AG08396 (cell line): ENCODE measurements at regions not wholly inside any gene's neighbourhood (a gene's known extent, or its start where the extent isn't known, plus 50 kb on each side); places are given as distances from the start of the nearest gene placed in this dataset.
"Not testable (repeated sequence)": the region's sequence is repeated elsewhere in the genome, so short reads cannot be mapped to it uniquely, and the experiment has no call there.

Experiments used
- DNase-seq: peaks from one replicate; pipeline ENCODE4 v3.0.0; 2012; ENCODE audit warnings: low spot score, mixed read lengths

DNA sequence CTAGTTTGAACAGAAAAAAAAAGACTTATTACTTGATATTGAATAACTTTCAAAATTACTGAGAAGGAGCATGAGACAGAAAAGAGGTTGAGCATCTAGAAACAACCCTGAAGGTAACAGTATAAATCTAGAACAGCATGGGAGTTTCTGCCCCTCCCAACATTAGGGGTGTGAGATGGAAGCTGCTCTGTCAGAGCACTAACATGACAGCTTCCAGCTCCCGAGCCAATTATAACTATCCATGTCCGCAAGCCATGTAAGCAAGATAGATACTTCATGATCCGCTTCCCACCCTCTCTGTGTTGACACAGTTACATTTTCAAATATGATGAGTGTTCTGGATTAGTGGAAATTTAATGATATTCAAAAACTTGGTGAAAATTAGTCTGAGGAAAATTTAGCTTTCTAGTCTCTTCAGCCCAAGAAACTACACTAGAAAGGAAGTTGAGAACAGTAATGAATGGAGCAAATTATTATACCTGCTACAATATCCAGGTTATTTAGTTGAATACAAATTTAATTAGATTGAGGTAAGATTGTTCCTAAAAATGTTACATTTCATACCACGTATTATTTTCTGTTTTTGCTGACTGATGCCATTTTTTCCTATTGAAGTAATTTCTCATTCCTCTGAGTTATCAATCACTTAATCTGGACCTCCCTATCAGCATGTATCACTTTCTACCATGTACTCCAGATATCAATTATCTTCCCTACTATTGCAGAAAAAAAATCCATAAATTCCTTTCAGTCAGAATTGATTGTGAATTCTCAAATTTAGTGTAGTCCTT lies 129.3 kb upstream of the SLIT2 start:
- no peak for DNase-seq

GRCh38 chr4:20119141-20119540 lies 132.6 kb upstream of the SLIT2 start:
- DNase-seq: no peak

DNA sequence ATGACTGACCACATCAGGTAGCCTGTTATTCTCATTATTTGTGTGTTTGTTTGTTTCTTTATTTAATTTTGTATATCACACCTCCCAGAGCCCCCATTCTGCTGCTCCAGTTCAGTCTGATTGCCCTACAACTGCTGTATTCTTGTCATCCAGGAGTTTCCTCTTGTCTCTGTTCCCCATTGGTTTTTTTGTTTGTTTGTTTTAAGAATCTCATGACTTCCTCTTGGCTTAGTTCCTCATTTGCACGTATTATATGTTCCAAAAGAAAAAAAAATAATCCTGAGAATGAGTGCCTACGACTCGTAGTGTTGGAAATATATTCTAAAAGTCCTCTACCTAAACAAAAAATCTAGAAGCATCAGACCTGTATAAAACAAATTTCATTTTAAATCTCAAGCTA lies 142.3 kb upstream of the SLIT2 start:
- DNase-seq: no peak

GRCh38 chr4:20106921-20107320 lies 144.8 kb upstream of the SLIT2 start:
- no peak for DNase-seq

GRCh38 chr4:20101831-20102230 lies 149.9 kb upstream of the SLIT2 start:
- no peak for DNase-seq

GRCh38 chr4:20096911-20097310 lies 154.8 kb upstream of the SLIT2 start:
- DNase-seq: no peak

DNA sequence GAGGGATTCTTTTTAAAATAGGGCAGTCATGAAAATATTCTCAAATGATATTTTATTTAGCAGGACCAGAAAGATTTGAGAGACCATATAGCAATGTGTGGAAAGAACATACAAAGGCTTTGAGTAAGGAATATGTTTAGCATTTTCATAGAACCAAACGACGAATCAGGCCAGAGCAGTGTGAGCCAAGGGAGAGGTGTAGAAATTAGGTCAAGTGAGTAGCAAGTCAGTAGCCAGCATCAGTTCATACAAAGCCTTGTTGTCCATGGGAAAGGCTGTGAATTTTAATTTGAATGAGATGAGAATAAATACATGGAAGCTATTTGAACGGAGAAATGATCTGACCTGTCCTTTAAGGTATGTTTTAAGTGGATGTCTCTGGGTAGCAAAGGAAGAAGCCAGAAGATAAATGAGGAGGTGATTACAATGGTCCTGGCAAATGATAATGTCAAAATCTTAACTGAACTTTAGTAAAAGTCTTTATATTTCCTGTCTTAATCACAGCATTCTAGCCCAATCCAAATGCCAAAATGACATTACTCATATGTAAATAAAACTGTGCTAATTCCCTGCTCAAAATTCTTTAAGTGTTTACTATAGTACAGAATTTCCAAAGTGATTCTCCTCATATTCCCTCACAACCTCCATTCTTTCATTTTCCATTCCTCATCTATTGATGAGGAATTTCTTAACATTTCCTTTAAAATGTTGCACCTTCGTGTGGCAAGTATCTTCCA lies 155.7 kb upstream of the SLIT2 start:
- DNase-seq: no peak

GRCh38 chr4:20091781-20092180 lies 159.9 kb upstream of the SLIT2 start:
- DNase-seq: no peak

- DNase-seq: no peak
Observed at GRCh38 chr4:20087522-20087911, 164.2 kb upstream of the SLIT2 start.

- DNase-seq: no peak
Observed at GRCh38 chr4:20086799-20087521, 164.7 kb upstream of the SLIT2 start.

DNA sequence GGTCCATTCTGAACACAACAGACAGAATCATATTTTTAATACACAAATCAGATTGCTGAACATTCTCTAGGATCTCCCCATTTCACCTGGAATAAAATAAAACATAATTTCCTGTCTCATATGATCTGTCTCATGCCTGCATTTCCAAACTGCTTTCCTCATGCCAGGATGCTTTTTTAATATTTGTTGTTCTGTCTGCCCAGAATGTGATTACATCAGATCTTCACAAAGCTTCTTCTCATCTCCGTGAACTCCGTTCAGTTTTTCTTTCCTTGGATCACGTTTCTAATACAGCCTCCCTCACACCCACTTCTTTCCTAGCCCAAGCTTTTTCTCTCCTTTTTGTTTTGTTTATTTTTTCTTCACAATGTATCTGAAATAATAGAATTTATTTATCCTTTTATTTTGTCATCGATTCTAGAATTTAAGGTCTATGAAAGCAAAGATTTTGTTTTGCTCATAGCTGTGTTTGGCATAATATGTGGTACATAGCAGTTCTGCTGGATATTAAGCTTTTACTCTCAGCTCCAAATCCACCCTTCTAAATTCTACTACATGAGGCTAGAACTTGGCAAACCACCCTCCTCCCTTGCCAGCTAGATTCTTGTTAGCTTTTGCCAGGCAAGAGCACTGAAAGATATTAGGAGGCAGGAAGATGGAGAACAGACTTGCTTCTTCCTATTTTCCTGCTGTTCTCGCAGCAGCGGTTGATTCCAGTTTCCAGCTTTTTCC lies 165.5 kb upstream of the SLIT2 start:
- no peak for DNase-seq

DNA sequence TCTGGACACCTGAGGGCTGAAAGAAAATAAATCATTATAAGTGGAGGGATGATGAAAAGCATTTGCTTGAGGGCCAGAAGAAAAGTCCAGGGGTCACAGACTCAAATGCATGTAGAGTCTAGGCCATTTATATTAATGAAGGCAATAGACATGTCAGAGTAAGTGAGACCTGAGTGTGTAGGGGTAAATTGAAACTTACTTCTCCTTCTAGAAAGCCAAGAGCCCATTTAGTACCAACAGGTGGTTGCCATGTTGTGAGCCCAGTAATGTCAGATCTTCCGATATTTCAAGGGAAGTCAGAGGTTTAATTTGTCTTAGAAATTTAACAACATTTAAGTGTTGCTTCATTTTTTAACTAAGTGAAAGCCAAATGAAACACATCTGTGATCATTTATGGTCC lies 166.1 kb upstream of the SLIT2 start:
- no peak for DNase-seq

DNA sequence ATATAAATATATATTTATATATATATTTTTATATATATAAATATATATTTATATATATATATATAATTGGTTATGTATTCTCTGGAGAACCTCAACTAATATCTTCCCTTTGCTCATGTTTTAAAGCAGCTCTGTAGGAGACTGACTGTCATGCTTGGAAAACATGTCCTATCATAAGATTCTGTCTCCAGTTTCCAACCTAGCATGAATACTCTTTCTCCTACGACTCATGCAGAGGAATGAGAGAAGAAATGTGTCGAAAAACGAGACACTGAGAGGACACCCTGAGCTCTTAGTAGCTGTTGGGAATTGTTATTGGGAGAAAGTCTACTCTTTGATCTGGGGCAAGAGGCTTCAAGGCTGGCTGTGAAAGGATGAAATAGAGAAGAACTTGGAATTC lies 166.5 kb upstream of the SLIT2 start:
- DNase-seq: no peak

DNA sequence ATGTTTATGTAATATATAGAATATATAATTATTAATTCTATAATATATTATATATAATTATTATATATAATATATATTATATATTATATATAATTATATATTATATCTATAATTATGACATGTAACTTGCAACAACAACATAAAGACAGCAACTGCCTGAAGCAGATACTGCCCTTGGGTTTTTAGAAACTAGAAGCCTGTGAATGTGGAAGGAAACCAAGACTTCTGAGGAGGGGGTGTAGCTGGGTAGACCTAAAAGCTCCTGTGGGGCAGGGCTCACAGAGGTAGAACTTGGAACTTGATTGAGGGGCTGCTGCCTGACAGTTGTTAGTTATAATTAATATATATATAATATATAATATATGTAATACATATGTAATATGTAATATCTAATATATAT lies 167.2 kb upstream of the SLIT2 start:
- DNase-seq: no peak

DNA sequence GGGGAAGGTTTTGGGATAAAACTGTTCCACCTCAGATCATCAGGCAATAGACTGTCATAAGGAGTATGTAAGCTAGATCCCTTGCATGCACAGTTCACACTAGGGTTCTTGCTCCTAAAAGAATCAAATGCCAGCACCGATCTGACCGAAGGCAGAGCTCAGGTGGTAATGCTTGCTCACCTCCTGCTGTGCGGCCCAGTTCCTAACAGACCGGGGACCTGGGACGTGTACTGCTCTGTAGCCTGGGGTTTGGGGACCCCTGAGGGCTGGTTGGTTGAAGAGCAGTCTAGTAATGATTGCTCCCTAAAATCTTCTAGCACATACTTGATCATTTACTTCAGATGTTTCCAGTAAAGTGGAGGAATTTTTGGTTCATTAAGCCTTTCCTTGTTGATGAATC lies 173.1 kb upstream of the SLIT2 start:
- DNase-seq: no peak

DNA sequence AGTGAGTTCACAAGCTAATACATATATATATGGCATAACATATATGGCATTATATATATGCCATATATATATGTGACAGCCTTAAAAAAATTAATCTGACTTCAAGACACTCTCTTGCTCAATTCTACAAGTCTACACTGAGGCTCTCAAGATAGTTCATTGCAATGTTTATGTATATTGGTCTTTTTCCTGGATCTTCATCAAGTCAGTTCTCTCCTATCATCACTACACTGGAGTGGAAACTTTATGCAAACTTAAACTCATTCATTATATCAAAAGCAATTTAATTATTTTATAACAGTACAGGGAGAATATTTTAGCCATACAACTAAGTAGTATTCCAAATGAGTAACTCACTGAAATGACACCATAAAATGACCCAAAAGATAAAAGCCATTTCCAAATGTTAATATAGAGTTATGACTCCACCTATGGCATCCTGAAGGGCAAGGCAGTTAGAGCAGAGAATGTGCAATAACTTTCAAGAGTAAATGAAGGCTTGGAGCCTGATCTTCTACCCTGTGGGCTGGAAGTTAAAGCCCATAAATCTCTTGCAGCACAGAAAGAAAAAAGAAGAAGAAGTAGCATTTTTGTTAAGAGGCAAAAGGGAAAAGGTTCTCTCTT lies 176.3 kb upstream of the SLIT2 start:
- no peak for DNase-seq

DNA sequence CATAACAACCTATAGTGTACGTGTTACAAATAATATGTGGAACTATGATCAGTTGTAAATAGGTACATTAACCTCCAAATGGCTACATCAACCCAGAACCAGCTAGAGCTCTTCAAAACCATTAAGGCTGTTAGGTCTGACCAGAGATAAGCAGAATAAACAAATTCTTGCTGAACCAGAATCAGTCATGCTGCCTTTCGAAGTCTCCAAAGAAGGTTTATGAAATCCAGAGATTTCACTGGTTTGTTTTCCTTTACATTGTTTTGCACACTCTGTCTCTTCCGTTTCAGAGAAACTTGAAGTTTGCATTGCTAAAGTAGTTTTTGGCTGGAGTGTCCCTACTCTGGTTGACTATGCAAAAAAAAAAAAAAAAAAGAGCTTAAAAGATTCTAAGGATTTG lies 177.3 kb upstream of the SLIT2 start:
- DNase-seq: no peak

DNA sequence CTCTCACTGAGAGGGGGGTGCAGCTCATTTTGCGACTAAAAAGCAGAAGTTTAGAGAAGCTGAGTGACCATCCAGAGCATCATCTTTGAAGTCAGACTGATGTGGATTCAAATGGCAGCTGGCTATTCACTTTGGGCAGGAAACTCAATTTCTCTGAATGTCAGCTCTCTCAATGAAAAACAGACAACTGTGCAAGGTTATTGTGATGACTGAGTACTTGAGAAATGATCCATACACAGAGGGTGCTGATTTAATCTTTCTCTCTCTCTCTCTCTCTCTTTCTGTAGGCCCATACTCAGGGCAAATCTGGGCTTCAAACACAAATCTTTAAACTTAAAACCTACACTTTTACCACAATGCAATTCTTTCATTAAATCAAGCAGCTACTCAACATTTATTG lies 185.8 kb upstream of the SLIT2 start:
- no peak for DNase-seq

DNA sequence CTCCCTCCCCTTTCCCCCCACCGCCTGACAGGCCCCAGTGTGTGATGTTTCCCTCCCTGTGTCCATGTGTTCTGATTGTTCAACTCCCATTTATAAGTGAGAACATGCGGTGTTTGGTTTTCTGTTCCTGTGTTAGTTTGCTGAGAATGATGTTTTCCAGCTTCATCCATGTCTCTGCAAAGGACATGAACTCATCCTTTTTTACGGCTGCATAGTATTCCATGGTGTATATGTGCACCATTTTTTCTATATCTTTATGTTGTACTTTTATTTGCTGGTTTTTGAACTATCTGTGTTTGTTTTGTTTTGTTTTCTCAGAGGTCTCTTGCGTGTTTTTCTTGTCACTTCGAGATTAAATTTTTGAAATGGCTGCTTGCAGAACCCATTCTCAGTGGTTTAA lies 188.8 kb upstream of the SLIT2 start:
- not testable (repeated sequence) for DNase-seq

DNA sequence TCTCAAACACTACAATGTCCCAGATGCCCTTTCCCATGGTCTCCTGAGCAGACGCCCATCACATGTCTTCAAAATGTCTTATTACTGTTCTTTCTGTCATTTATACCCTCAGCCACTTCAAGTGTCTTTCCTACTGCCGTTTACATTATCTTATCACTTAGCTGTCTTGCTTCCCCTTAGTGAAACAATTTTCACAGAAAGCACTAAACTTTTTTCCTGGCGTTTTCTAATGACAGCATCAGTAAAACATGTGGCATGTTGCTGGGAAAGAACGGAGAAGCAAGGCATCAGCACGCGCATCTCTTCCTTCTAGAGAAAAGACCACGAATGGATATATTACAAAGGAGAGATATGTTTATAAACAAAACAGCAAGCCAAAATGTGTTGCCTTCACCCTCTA lies 189.7 kb upstream of the SLIT2 start:
- DNase-seq: no peak

GRCh38 chr4:20050768-20051167 lies 200.9 kb upstream of the SLIT2 start:
- DNase-seq: no peak

DNA sequence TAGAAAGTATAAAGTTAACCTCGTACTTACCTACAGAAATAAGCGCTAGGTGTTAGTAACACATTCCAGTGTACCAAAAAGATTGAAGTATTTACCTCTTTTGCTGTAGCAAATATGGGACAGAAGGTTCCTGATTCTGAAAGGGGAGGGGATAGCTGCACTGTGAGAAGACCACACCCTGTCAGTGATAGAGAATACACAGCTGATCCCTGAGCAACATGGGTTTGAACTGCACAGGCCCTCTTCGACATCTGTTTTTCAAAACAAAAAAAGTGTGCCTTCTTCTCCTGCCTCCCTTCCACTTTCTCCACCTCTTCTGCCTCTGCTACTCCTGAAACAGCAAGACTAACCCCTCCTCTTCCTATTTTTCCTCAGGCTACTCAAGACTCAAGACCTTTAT lies 201.8 kb upstream of the SLIT2 start:
- no peak for DNase-seq
